Testis (tissue), 2 donors: ENCODE measurements at regions not wholly inside any gene's neighbourhood (a gene's known extent, or its start where the extent isn't known, plus 50 kb on each side); places are given as distances from the start of the nearest gene placed in this dataset.

ENCODE experiments used
- DNase-seq: peaks from one replicate; pipeline ENCODE4 v3.0.0-alpha.2; 2019
- H3K27ac ChIP-seq, 2 donors: fragments of 200-600 bp; sonication (generic); one replicate each; pipeline ENCODE4 v1.5.1; 2019
- H3K27me3 ChIP-seq: fragments of 200-600 bp; sonication (generic); one replicate; pipeline ENCODE4 v1.5.1; 2019
- H3K36me3 ChIP-seq: fragments of 200-600 bp; sonication (generic); one replicate; pipeline ENCODE4 v1.5.1; 2017; ENCODE audit warnings: low read depth; ENCODE audit errors: missing control alignments
- H3K4me1 ChIP-seq: fragments of 200-600 bp; sonication (generic); one replicate; pipeline ENCODE4 v1.5.1; 2019
- H3K4me3 ChIP-seq, 2 donors: fragments of 200-600 bp; sonication (generic); one replicate each; pipeline ENCODE4 v1.5.1; 2017 to 2019
- H3K9me3 ChIP-seq: fragments of 200-600 bp; sonication (generic); one replicate; pipeline ENCODE4 v1.5.1; 2017
- CTCF ChIP-seq, 3 experiments: fragments of 450-650 bp in 2 of 3; fragments of 200-600 bp in 1 of 3; sonication (generic) in 1 of 3; IDR thresholded peaks; one replicate each; pipeline ENCODE4 v1.5.1; 2016 to 2019; ENCODE audit warnings: antibody characterized with exemption in 3 of 3, mild to moderate bottlenecking in 2 of 3, moderate library complexity in 1 of 3
- POLR2A ChIP-seq: fragments of 450-650 bp; IDR thresholded peaks from one replicate; pipeline ENCODE4 v1.6.1; 2017; ENCODE audit warnings: antibody characterized with exemption, mild to moderate bottlenecking, moderate library complexity
- WGBS, 2 donors: methylation state at CpG; one replicate each; pipeline ENCODE4 v1.1.5; 2018; 5-methylcytosine and 5-hydroxymethylcytosine counted together
- intact Hi-C: fragments of 100-400 bp; cut with DNase I; formaldehyde crosslinking; loops from one replicate; pipeline ENCODE4 v1.15.1; 2023; ENCODE audit warnings: low total_unique reads

DNA sequence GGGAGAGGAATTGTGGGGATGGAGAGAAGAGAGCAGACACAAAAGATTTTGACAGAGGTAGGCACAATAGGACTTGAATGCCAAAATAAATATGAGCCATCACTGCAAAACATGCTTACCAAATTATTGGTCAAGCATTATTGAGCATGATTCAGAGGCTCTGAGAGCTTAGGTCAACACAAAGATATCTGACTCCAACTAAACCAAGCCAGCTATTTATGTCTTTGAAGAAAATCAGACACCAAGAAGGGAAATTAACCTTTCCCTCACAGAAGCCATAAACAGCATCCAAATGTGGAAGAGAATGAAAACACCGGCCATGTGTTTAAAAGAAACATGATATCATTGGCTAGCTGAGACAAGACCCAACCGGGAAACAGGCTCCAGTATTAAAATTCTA is 323.2 kb downstream of the RAB28 start:
- Histone ChIP-seq H3K27ac (no peak overlapping the region), H3K9me3 (no peaks in the 10 kb centered on the region)
- 45 to 61% methylated on average over 2 of the region's 2 CpGs for WGBS, 2 donors

DNA sequence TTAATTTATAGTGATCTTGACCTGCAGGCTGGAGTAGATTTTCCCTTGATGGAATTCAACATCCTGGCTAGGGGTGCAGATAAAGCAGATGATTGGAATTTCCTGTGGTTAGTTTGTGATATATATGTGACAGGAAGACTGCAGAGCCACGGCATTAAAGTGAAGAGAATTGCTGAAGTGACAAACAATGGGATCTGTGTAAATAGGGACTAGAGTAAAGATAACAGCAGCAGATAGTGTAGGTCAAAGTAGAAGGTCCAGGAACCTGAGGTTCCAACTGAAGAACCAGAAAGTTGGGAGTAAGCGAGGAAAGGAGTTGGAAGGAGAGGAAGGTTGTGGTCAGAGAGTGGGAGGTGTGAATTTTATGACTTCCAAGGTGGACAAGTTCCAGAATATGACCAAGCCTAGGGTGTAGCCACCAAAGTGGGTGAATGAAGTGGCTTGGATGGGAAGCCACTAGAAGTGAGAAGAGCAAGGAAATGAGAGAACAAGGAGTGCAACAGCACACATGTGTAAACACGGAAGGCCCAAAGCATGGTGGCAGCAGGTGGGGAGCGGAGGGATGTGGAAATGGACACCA is 325.0 kb downstream of the RAB28 start:
- no peaks in the 10 kb centered on the region for H3K4me1 ChIP-seq
- WGBS, 2 donors: 77 to 84% methylated on average over 4 of the region's 4 CpGs
- no peak overlapping the region for H3K4me3 ChIP-seq
- TF ChIP-seq POLR2A (no peak), CTCF (IDR thresholded peaks at IDR 0.05) (no peak)
- no peaks in the 10 kb centered on the region for H3K27me3 ChIP-seq
- no peak overlapping the region for H3K27ac ChIP-seq
- no peak for DNase-seq
- H3K9me3 ChIP-seq: no peaks in the 10 kb centered on the region
- intact Hi-C loops: no loop called here
- no peaks in the 10 kb centered on the region for H3K36me3 ChIP-seq

More for the DNA sequence above, 323.2 kb downstream of the RAB28 start:
- no peak overlapping the region for H3K4me3 ChIP-seq
- no peaks in the 10 kb centered on the region for H3K36me3 ChIP-seq
- H3K27me3 ChIP-seq: no peaks in the 10 kb centered on the region
- intact Hi-C loops: no loop called here
- DNase-seq: no peak
- TF ChIP-seq CTCF (IDR thresholded peaks at IDR 0.05): no peak
- TF ChIP-seq POLR2A: no peak
- H3K4me1 ChIP-seq: no peaks in the 10 kb centered on the region

DNA sequence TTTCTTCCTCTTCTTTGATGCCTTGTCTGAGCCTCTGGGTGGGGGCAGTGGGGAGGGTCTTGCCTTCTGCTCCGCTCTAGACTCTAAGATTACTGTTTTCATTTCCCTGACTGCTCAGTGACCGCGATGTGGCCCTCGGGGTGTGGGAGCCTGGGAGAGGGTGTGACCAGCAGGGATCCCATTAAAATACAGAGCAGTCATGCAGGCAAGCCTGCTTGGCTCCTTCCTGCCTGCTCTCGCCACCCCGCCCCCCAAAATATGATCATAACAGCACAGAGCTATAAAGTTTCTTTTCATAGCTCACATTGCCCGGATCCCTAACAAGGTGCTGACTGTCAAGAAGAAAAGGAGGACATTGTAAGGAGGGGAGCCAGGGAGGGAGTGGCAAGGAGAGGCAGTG is 332.9 kb downstream of the RAB28 start:
- H3K36me3 ChIP-seq: no peaks in the 10 kb centered on the region
- H3K4me1 ChIP-seq: no peaks in the 10 kb centered on the region
- 75 to 82% methylated on average over 7 of the region's 7 CpGs for WGBS, 2 donors
- intact Hi-C loops: no loop called here
- DNase-seq: no peak
- H3K4me3 ChIP-seq: no peak overlapping the region
- H3K27me3 ChIP-seq: no peaks in the 10 kb centered on the region
- H3K9me3 ChIP-seq: no peaks in the 10 kb centered on the region
- TF ChIP-seq CTCF (IDR thresholded peaks at IDR 0.05): no peak
- TF ChIP-seq POLR2A: no peak
- H3K27ac ChIP-seq: no peak overlapping the region

DNA sequence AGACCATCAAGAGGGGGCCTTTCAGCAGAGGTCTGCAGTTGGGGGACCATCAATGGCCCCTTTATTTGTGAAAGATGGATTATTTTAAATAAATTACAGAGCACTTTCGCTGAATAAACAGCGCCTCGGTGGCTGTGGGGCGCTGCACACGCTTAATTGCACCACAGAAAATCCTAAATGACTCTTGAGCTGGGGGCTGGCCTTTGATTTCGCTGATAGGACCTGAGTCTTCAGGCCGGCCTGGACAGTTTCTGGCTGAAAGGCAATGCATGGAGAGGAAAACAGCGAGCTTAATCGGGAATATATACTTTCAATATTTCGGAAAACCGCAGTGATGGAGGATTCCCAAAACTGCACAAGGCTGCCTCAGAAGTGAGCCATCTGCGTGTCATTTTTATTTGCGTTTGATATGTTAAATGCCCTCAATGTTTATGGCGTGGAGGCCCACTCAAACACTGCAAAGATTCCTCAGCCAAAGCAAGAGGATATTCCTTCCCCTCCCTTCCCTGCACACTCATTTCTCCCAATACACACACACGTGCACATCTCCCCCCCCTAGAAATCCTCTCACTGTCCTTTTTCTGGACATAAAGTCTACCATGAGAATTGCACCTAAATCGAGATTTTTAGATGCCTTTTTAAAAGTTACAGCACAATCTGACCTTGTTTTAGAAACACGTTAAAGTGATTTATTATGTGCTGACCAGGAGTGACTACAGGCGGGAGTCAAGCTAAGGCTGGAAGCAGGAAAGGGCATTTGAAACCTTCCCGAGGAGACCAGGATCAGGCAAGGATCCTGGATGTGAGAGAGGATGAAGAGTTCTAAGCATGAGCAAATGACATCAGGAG is 340.7 kb downstream of the RAB28 start:
- intact Hi-C loops: no loop called here
- WGBS, 2 donors: 66 to 73% methylated on average over 19 of the region's 19 CpGs
- no peaks in the 10 kb centered on the region for H3K27me3 ChIP-seq
- H3K27ac ChIP-seq: no peak overlapping the region
- DNase-seq: no peak
- H3K4me3 ChIP-seq: no peak overlapping the region
- H3K4me1 ChIP-seq: no peaks in the 10 kb centered on the region
- no peaks in the 10 kb centered on the region for H3K9me3 ChIP-seq
- TF ChIP-seq CTCF (IDR thresholded peaks at IDR 0.05) (no peak), POLR2A (no peak)
- H3K36me3 ChIP-seq: no peaks in the 10 kb centered on the region
